IPS DF 4.7 (cell line): ENCODE measurements at regions not wholly inside any gene's neighbourhood (a gene's known extent, or its start where the extent isn't known, plus 50 kb on each side); places are given as distances from the start of the nearest gene placed in this dataset.

Experiments
- DNase-seq: peaks from one replicate; pipeline ENCODE4 v3.0.0-alpha.2; 2013; ENCODE audit warnings: low spot score; ENCODE audit errors: extremely low read depth

- DNase-seq, result no peak
Observed at GRCh38 chr5:68379275-68380036, 163.9 kb downstream of the PIK3R1 start.

GRCh38 chr5:68380078-68380477 is 164.5 kb downstream of the PIK3R1 start:
- DNase-seq, result no peak

- DNase-seq, result no peak
Observed at GRCh38 chr5:68381060-68381459, 165.5 kb downstream of the PIK3R1 start.

DNA sequence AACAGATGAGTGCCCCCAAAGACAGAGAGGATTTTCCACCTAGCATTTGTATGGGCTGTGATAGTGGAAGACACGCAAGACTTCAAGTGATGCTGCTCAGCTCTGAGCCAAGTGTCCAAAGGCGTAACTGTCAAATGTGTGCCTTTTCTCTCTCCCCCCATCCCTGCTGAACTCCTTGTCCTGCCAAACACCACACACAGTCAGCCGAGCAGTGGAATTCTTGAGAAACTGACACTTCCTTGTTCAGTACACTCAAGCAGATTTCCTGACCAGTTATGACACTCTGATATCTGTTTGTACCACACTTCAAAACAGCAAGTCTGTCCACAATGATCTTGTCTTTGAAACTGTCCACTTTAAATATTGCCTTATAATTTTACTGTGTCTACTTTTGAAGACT is 166.4 kb downstream of the PIK3R1 start:
- no peak for DNase-seq

DNA sequence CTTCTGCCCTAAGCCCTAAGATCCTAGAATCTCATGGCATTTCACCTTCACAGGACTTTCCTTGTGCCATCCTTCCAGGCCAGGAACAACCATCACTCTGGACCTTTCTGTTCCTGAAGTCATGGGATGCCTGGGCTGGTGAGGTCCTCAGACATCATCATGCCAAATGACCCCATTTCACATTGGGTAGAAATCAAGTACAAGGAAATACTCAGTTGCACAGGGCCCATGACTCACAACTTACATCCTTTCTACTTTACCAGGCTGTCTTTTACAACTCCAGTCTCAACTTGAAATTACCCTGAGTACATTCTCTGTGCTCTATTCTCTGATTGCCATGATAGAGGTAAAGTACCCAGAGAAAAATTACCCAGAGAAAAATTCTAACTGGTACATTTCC is 167.1 kb downstream of the PIK3R1 start:
- DNase-seq, result no peak

DNA sequence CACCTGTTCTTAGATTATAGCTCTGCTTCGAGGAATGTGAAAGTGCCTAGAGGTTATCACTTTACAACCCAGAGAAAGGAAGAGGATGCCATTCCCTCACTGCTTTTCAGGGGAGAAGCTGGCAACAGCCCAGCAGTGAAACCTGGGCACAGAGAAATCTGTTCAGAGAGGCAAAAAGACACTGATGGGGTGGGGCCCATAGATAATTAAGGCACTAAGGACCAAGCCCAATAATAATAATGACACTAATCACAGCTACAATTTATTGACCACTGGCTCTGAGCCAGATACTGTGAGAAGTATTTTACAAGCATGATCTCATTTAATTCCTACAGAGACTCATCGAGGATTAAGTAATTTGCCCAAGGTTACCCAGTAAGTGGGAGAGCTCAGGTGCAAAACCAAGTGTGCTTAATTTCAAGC is 168.3 kb downstream of the PIK3R1 start:
- DNase-seq, result no peak

- DNase-seq, result no peak
Observed at GRCh38 chr5:68384936-68385594, 169.5 kb downstream of the PIK3R1 start.

DNA sequence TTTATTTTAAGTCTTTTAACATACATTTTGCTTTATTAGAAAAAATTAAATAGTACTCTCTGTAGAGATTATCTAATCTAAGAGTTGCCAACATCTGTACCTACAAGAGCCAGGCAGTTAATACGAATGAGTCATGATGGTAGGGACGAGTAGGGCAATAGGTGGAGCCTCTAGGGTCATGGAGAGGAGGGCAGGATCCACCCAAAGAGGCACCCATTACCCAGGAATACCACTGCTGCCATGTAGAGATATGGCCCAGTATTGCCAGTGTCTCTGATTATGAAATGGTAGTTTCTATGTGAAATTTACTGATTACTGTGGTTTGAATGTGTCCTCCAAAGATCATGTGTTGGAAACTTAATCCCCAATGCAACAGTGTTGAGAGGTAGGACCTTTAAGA is 170.4 kb downstream of the PIK3R1 start:
- no peak for DNase-seq

DNA sequence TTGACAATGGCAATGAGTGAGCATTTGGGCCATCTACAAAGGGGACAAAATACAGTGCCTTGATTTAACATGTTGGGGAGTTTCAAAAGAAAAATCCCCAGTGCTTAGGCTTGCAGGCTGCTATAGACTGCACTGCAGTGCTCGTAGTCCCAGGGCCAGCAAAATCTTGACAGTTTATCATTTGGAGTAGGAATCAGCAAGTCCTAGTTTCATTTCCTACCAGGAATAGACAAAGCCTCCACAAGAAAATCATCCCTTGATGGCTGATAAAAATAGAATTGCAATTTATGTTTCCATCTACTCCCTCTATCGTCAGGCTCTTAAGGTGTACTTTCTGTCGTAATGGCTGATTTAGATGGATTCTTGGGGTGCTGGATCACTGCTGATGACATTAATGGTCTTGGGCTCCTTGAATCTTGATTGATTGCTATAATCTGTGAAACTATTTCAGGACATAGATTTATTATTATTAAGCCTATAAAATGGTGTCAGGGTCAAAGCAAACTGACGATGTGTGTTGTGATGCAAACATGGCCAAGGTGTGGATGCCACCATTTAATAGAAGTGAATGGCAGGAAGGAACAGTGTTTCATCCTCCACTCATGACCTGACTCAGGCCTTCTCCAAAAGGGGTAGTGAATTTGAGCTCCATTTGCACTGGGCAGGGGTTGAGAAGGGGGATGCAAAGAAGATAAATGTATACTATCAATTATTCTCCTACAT is 171.7 kb downstream of the PIK3R1 start:
- DNase-seq, result no peak

- no peak for DNase-seq
Observed at GRCh38 chr5:68389618-68390017, 174.1 kb downstream of the PIK3R1 start.

DNA sequence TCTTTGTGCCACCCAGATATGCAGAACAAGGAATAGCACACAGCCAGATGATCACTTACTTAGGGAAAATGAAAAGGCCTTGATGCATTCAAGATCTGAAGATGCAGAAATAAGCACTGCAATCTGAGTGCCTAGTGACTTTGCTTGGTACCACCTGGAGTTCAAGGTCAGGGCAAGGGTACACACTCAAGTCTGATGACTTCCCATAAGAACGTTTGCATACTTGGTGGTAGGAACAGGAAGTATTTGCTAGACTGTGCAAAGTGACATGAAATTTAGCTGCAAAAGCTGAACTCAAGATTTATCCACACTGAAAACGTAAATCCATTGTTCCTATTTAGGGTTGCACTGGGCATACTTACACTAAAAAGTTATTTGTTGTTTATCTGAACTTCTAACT is 177.1 kb downstream of the PIK3R1 start:
- DNase-seq, result no peak

GRCh38 chr5:68395302-68395701 is 179.7 kb downstream of the PIK3R1 start:
- no peak for DNase-seq

DNA sequence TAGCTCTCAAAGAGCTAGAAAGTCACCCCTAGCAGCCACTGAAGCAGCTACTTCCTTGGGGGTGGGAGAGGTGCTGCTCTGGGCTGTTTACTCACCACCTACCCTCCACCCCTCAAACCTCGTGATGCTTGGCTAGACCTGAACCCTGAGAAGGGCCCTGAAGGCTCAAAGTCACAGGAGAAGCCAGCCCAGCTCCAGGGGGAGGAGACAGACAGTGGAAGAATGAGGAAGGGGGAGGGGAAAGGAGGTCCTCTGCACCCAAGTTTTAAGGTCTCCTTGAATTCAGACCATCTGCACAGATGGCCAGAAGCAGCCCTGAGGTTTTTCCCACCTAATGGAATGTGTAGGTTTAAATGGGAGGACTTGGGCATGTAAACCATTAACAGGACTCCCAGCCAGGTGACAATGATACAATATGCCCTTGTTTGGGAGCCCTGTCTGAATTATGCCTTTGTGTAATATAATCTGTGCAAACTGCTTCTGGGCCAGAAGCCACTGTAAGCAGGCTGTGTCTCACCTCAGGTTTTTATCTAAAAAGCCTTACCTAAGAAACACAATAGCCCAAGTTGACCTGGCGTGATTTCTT is 180.5 kb downstream of the PIK3R1 start:
- DNase-seq, result no peak

- no peak for DNase-seq
Observed at GRCh38 chr5:68396722-68397121, 181.2 kb downstream of the PIK3R1 start.

DNA sequence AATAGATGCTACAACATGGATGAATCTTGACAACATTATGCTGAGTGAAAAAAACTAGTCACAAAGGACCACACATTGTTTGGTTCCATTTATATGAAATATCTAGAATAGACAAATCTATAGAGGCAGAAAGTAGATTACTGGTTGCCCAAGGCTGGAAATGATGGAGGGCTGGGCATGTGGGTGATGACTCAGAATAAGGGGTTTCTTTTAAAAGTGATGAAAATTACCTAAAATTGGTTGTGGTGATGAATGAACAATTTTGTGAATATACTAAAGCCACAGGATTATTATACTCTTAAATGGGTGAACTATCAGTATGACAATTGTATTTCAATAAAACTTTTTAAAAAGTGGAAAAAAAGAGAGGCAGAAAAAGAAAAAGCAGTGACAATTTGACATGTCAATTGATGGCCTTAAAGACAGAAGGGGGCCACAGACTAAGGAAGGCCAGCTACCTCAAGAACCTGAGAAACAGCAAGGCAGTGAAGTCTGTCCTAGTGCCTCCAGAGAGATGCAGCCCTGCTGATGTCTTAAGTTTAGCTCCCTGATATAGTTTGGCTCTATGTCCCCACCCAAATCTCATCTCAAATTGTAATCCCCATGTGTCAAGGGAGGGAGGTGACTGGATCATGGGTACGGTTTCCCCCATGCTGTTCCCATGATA is 182.7 kb downstream of the PIK3R1 start:
- DNase-seq, result no peak

DNA sequence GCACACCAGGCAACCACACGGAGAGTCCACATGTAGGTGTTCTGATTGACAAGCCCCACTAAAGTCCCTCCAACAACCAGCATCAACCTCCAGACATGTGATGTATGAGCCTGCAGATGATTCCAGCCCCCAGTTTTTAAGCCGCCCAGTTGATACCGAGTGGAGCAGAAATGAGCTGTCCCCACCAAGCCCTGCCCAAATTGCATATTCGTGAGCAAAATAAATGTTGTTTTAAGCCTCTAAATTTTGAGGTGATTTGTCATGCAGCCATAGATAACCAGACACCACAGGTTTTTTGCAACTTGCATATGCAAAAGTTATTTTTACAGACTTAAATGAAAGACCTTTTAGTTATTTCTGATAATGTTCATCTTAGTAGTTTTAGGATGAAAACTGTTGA is 187.7 kb downstream of the PIK3R1 start:
- no peak for DNase-seq

- no peak for DNase-seq
Observed at GRCh38 chr5:68404246-68404645, 188.7 kb downstream of the PIK3R1 start.

GRCh38 chr5:68405026-68405684 is 189.6 kb downstream of the PIK3R1 start:
- no peak for DNase-seq

DNA sequence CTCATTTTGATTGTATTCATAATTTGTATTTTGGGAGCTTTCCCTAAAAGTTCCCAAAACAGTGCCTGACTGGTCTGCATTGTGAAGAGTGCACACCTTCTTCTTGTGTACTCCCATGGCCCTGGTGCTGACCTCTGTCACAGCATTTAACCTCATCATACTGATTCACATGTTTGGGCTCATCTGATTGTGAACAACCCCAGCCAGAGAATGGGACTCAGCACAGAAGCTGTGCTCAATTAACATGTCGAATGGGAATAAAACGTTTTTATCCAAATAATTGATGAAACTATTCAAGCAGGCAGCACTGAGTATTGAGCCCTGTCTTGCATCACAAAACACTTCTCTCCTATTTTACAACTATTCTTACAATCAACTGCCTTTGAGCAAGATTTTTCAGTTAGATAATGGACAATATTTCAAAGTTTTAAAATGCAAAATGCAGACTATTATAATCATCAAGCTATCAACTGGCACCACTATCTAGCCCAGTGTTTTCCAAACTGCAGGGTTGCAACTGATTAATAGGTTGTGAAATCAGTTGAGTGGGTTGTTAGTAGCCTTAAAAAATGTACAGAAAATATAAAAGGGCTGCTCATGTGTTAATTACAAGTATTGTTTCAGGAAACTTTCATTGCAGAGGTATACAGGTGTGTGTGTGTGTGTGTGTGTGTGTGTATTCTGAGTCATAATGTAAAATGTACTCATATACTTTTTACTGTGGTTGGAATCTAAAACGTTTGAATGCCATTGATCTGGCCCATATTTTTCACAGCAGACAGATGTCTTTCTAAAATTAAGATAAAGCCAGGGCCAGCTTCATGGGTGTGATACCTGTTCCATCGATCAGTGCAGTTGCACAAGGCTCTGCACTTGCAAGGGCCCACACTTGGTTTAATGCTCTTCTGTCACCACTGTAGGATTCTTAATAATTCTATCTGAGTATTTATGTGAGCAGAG is 190.5 kb downstream of the PIK3R1 start:
- no peak for DNase-seq

DNA sequence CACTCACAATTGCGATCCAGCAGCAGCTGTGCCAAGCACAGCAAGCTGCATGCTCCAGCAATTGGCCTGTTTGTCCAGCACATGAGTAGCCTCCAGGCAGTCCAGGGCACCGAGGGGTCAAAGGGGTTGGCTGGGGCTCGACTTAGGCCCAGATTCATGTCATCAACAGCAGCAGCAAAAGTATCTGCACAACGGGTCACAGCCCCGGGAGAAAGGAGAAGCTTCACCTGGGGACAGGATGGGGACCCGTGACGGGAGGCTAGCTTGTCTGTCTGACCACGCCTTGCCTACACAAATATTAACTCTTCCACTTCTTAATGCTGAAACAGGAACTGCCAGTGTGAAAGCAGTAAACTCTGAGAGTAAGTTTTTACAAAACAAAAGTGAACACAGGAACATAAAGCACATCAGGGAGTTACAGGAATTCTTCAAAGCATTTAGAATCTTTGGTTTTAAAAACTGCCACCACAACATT is 191.2 kb downstream of the PIK3R1 start:
- no peak for DNase-seq
